Ishikawa (cell line): ENCODE measurements at regions not wholly inside any gene's neighbourhood (a gene's known extent, or its start where the extent isn't known, plus 50 kb on each side); places are given as distances from the start of the nearest gene placed in this dataset.

Experiments
- CEBPB ChIP-seq: IDR thresholded peaks from 2 replicates; pipeline ENCODE4 v1.6.1; 2012
- CREB1 ChIP-seq: IDR thresholded peaks from 2 replicates; pipeline ENCODE4 v1.6.1; 2012; ENCODE audit warnings: low read depth
- EP300 ChIP-seq: IDR thresholded peaks from 2 replicates; pipeline ENCODE4 v1.6.1; 2012; ENCODE audit warnings: borderline replicate concordance
- RAD21 ChIP-seq: IDR thresholded peaks from 2 replicates; pipeline ENCODE4 v1.6.1; 2012; ENCODE audit warnings: low read depth
- TAF1 ChIP-seq: IDR thresholded peaks from 2 replicates; pipeline ENCODE4 v1.6.1; 2012; ENCODE audit warnings: low read depth, mild to moderate bottlenecking
- YY1 ChIP-seq: IDR thresholded peaks from 2 replicates; pipeline ENCODE4 v1.6.1; 2012; ENCODE audit warnings: low read depth
- ZBTB7A ChIP-seq: IDR thresholded peaks from 2 replicates; pipeline ENCODE4 v1.6.1; 2012; ENCODE audit warnings: low read depth

GRCh38 chr18:29060349-29060748, 883.4 kb upstream of the CDH2 start:
- no peak for TF ChIP-seq RAD21
- TF ChIP-seq CEBPB = no peak
- TF ChIP-seq TAF1 = no peak
- TF ChIP-seq EP300 = no peak
- TF ChIP-seq ZBTB7A = no peak
- TF ChIP-seq CREB1 = no peak
- TF ChIP-seq YY1 = no peak
